ENCODE measurements at regions not wholly inside any gene's neighbourhood (a gene's known extent, or its start where the extent isn't known, plus 50 kb on each side); places are given as distances from the start of the nearest gene placed in this dataset.

- no peak for TF ChIP-seq CTCF (IDR thresholded peaks at IDR 0.05)
- no peak for TF ChIP-seq MAX (CRISPR knock-in tag; IDR thresholded peaks at IDR 0.05)
- no peak for TF ChIP-seq HMGXB4 (CRISPR knock-in tag; IDR thresholded peaks at IDR 0.05)
- no peak for TF ChIP-seq ZNF512 (CRISPR knock-in tag; IDR thresholded peaks at IDR 0.05; ENCODE audit: borderline replicate concordance)
- no peak for TF ChIP-seq AR (CRISPR knock-in tag; IDR thresholded peaks at IDR 0.05)
- no peak for TF ChIP-seq ZNF317 (CRISPR knock-in tag; IDR thresholded peaks at IDR 0.05; ENCODE audit: borderline replicate concordance, low read depth)
Measured at GRCh38 chr14:95024380-95024779, 132.9 kb downstream of the DICER1 start.

Measured in WTC11 (cell line).